A673 (cell line): ENCODE measurements at regions not wholly inside any gene's neighbourhood (a gene's known extent, or its start where the extent isn't known, plus 50 kb on each side); places are given as distances from the start of the nearest gene placed in this dataset.

ENCODE experiments used
- CTCF ChIP-seq: fragments of 300-800, 200-600 bp; sonication (generic); conservative IDR thresholded peaks from 2 replicates; pipeline ENCODE4 v1.5.1; 2017; ENCODE audit warnings: low read depth, mild to moderate bottlenecking, antibody characterized with exemption, low read length, moderate library complexity, mixed read lengths
- EZH2 ChIP-seq: fragments of 200-600 bp; sonication (generic); IDR thresholded peaks from 2 replicates; pipeline ENCODE4 v1.6.1; 2017; ENCODE audit warnings: borderline replicate concordance, low read depth, mild to moderate bottlenecking, mixed read lengths, antibody characterized with exemption, low read length; ENCODE audit not compliant: poor library complexity, severe bottlenecking

- no peak for TF ChIP-seq EZH2
- TF ChIP-seq CTCF, result no peak
Measured at GRCh38 chr19:22533761-22534160, 100.4 kb upstream of the ZNF492 start.
